Nephron progenitor cell (in vitro differentiated cells): ENCODE measurements at regions not wholly inside any gene's neighbourhood (a gene's known extent, or its start where the extent isn't known, plus 50 kb on each side); places are given as distances from the start of the nearest gene placed in this dataset.

Source experiments
- DNase-seq: peaks from one replicate; pipeline ENCODE4 v3.0.0; 2021
- H3K27ac Mint-ChIP-seq: 2 replicates; pipeline ENCODE4 v1.8.0; 2021; ENCODE audit warnings: mild to moderate bottlenecking, moderate library complexity, mixed read lengths
- H3K27me3 Mint-ChIP-seq: 2 replicates; pipeline ENCODE4 v1.8.0; 2021; ENCODE audit warnings: mild to moderate bottlenecking, low read depth, mixed read lengths; ENCODE audit not compliant: poor library complexity
- H3K36me3 Mint-ChIP-seq: 2 replicates; pipeline ENCODE4 v1.8.0; 2021; ENCODE audit warnings: low read depth, mixed read lengths
- H3K4me1 Mint-ChIP-seq: 2 replicates; pipeline ENCODE4 v1.8.0; 2021; ENCODE audit warnings: mixed read lengths
- H3K4me3 Mint-ChIP-seq: 2 replicates; pipeline ENCODE4 v1.8.0; 2021; ENCODE audit warnings: mild to moderate bottlenecking, moderate library complexity, mixed read lengths
- H3K9me3 Mint-ChIP-seq: 2 replicates; pipeline ENCODE4 v1.8.0; 2021; ENCODE audit warnings: mild to moderate bottlenecking, moderate library complexity, mixed read lengths
- TF ChIP-seq, protein P1 (sequence below): fragments of 200-600 bp; sonication (generic); IDR thresholded peaks from 2 replicates; pipeline ENCODE4 v1.5.0; 2021; ENCODE audit warnings: antibody characterized with exemption

DNA sequence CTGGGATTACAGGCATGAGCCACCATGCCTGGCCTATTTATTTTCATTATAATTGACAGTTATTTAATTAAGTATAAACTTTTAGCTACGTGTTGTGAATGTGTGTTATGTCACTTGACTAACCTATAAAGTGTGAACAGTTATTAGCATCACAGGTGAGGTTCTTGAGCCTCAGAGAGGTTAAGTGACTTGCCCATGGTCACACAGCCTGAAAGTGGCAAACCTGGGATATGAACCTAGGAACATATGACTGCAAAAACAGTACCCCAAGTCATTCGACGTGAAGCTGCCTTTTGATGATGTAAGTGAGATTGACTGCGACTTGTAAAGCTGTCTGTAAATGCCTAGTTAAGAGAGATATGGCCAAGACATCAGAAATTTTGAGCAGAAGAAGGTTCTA is 77.9 kb upstream of the SALL4 start:
- H3K9me3 Mint-ChIP-seq, result no peaks in the 10 kb centered on the region
- DNase-seq, result no peak
- H3K27ac Mint-ChIP-seq, result no peak overlapping the region
- no peaks in the 10 kb centered on the region for H3K36me3 Mint-ChIP-seq
- no peak overlapping the region for H3K4me3 Mint-ChIP-seq
- H3K27me3 Mint-ChIP-seq, result no peaks in the 10 kb centered on the region
- H3K4me1 Mint-ChIP-seq, result peaks cover 14% of the 10 kb centered on the region
- TF ChIP-seq, protein P1, sequence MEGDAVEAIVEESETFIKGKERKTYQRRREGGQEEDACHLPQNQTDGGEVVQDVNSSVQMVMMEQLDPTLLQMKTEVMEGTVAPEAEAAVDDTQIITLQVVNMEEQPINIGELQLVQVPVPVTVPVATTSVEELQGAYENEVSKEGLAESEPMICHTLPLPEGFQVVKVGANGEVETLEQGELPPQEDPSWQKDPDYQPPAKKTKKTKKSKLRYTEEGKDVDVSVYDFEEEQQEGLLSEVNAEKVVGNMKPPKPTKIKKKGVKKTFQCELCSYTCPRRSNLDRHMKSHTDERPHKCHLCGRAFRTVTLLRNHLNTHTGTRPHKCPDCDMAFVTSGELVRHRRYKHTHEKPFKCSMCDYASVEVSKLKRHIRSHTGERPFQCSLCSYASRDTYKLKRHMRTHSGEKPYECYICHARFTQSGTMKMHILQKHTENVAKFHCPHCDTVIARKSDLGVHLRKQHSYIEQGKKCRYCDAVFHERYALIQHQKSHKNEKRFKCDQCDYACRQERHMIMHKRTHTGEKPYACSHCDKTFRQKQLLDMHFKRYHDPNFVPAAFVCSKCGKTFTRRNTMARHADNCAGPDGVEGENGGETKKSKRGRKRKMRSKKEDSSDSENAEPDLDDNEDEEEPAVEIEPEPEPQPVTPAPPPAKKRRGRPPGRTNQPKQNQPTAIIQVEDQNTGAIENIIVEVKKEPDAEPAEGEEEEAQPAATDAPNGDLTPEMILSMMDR, result no peak

DNA sequence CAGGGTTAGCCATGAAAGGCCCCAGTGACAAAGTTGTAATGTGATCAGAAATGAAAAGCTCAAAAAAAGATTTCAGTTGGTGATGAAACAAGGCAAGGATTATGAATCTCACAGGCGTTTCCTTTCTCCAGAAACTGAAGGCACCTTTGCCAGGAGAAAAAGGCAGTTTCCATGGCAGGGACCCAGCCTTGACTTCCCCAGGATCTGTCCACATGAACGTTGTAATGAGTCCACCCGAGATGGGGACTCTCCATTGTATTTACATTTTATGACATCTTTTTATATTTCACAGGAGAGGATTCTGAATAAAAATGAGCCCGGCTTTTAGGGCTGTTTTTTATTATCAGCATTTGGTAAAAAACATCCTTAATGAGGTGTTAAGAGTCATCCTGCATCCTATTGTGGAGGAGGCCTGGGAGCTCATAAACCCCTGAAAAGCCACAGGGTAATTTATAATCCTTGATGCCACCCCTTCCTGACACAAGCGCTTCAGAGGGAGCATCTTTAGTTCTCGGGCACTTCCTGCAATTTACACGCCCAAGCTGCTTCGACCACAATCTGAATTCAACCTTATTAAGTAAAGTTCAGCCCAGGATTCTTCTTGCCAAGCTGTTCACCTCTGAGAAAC is 74.1 kb upstream of the SALL4 start:
- Mint-ChIP-seq H3K4me3 (peak overlapping the region; percentile 5), H3K36me3 (no peaks in the 10 kb centered on the region), H3K9me3 (no peaks in the 10 kb centered on the region), H3K4me1 (peaks cover 32% of the 10 kb centered on the region), H3K27ac (peak overlapping the region; percentile 67), H3K27me3 (no peaks in the 10 kb centered on the region)
- no peak for DNase-seq
- TF ChIP-seq, protein P1, result no peak

DNA sequence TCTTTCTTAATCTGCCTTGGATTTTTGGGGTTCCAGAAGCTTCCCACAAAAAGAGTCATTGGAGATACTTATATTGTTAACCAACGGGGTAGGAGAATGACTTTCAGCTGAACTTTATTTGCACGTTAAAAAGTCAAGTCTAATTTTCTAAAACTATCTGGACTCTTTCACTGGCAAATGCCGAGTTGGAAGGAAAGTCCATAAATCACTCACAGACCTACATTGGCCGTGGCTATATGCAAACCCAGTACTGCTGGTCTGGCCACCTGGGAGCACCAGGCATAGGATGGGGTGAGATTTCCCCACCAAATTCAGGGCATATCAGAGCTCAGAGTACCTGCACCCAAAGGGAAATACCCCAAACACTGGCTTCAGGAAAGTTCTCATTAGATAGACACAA is 71.3 kb upstream of the SALL4 start:
- TF ChIP-seq, protein P1, result no peak
- DNase-seq, result no peak

DNA sequence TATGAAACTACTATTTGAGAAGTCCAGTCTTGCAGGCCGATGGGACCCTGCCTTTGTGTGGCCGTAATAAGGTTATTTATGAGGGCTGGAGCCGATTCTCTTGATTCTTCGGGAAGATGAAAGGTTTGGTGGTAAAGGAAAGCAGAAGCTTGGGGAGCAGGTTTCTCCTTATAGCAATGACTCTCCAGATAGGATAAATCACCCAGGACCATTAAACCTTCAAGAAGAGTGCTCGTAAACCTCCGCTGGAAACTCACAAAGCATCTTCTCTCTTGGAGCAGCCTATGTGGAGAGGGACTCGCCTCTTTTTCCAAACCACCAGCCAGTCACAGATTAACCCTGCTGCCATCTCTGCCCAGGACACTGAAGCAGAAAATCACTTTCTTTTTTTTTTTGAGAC is 69.6 kb upstream of the SALL4 start:
- DNase-seq, result peak; percentile 49
- Mint-ChIP-seq H3K4me3 (peak overlapping the region; percentile 13), H3K27ac (peak overlapping the region; percentile 86), H3K36me3 (no peaks in the 10 kb centered on the region), H3K9me3 (no peaks in the 10 kb centered on the region), H3K27me3 (no peaks in the 10 kb centered on the region), H3K4me1 (peaks cover 31% of the 10 kb centered on the region)
- TF ChIP-seq, protein P1, result no peak

More for the DNA sequence above, 71.3 kb upstream of the SALL4 start:
- H3K4me1 Mint-ChIP-seq, result peaks cover 32% of the 10 kb centered on the region
- H3K9me3 Mint-ChIP-seq, result no peaks in the 10 kb centered on the region
- no peak overlapping the region for H3K4me3 Mint-ChIP-seq
- no peaks in the 10 kb centered on the region for H3K36me3 Mint-ChIP-seq
- no peaks in the 10 kb centered on the region for H3K27me3 Mint-ChIP-seq
- H3K27ac Mint-ChIP-seq, result no peak overlapping the region

DNA sequence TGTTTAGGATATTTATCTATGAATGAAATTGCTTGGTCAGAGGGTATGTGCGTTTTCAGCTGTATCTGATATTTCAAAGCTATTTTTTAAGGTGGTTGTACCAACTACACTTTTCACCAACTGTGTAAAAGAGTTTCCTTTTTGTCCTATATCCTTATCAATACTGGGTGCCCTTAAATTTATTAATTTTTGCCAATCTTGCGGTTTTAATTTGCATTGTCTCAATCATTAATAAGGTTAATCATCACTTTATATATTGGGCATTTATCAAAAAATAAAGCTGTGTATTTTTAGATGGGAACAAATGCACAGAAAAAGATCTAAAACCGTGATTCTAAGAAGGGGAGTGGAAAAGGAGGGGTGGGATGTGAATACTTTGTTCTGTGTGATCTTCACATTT is 66.7 kb upstream of the SALL4 start:
- Mint-ChIP-seq H3K27ac (no peak overlapping the region), H3K9me3 (no peaks in the 10 kb centered on the region), H3K4me1 (peaks cover 38% of the 10 kb centered on the region), H3K4me3 (no peak overlapping the region), H3K36me3 (no peaks in the 10 kb centered on the region), H3K27me3 (peaks cover 3% of the 10 kb centered on the region)
- no peak for DNase-seq
- TF ChIP-seq, protein P1, result no peak

DNA sequence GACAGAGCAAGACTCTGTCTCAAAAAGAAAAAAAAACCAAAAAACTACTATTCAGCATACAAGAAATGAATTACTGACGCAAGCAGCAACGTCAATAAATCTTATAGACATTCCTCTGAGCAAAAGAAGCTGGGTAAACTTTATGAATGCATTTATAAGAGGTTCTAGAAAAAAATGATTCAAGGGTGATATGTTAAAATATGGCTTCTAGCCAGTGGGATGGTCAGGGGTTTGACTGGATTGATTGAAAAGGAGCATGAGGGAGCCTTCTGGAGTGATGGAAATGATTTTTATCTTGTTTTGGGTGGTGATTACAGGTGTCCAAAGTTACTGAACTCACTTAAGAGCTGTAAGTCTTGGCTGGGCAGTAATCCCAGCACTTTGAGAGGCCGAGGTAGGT is 64.9 kb upstream of the SALL4 start:
- Mint-ChIP-seq H3K27ac (no peak overlapping the region), H3K36me3 (no peaks in the 10 kb centered on the region), H3K4me3 (no peak overlapping the region), H3K4me1 (peaks cover 39% of the 10 kb centered on the region), H3K27me3 (peaks cover 3% of the 10 kb centered on the region), H3K9me3 (no peaks in the 10 kb centered on the region)
- TF ChIP-seq, protein P1, result no peak
- no peak for DNase-seq
